H1 (cell line): ENCODE measurements at regions not wholly inside any gene's neighbourhood (a gene's known extent, or its start where the extent isn't known, plus 50 kb on each side); places are given as distances from the start of the nearest gene placed in this dataset.

Experiments
- HDAC2 ChIP-seq, 2 experiments: fragments of 300-600 bp in 1 of 2; sonication (generic) in 1 of 2; IDR thresholded peaks; 2 replicates each; pipeline ENCODE4 v1.6.1; 2011 to 2012; ENCODE audit warnings: low read depth in 2 of 2, low read length in 2 of 2, mild to moderate bottlenecking in 2 of 2, moderate library complexity in 2 of 2, borderline replicate concordance in 1 of 2, inconsistent platforms in 1 of 2

- no peak for TF ChIP-seq HDAC2 (IDR thresholded peaks at IDR 0.05; ENCODE audit: borderline replicate concordance in 1 of 2, low read depth in 2 of 2, low read length in 2 of 2)
Measured at GRCh38 chr10:8260645-8261044, 206.2 kb downstream of the GATA3 start (continued).
